ENCODE measurements at regions not wholly inside any gene's neighbourhood (a gene's known extent, or its start where the extent isn't known, plus 50 kb on each side); places are given as distances from the start of the nearest gene placed in this dataset.

DNA sequence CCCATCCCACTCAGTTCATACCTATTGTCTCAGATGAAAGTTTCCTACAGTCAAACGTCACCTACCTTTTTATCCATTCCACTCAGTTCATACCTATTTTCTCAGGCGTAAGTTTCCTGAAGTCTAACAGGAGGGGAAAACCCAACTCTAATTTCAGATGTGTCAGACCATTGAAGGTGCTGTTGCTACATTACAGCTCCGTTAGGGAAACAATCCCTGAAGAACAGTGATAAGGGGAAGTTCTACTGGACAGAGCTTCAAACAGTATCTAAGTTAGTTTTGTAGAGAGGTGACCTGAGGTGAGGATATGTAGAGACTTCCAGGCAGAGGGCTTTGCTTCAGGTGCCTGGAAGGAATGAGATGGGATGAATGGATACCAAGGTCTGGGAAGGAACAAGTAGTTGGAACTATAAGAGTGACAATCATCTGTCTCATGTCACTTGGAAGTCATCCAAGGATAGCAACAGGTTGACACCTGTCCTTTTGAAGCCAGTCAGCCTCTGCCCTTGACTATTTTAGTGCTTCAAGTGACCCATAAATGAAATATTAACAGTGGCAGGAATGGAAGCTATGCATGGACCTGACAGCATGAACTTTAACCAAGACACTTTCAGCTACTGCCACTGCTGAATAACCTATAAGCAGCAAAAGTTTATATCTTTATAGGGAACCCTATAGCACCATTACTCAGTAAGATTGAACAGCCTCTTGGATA lies 191.6 kb upstream of the MOCS1 start:
- TF ChIP-seq, protein P1, sequence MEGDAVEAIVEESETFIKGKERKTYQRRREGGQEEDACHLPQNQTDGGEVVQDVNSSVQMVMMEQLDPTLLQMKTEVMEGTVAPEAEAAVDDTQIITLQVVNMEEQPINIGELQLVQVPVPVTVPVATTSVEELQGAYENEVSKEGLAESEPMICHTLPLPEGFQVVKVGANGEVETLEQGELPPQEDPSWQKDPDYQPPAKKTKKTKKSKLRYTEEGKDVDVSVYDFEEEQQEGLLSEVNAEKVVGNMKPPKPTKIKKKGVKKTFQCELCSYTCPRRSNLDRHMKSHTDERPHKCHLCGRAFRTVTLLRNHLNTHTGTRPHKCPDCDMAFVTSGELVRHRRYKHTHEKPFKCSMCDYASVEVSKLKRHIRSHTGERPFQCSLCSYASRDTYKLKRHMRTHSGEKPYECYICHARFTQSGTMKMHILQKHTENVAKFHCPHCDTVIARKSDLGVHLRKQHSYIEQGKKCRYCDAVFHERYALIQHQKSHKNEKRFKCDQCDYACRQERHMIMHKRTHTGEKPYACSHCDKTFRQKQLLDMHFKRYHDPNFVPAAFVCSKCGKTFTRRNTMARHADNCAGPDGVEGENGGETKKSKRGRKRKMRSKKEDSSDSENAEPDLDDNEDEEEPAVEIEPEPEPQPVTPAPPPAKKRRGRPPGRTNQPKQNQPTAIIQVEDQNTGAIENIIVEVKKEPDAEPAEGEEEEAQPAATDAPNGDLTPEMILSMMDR (IDR thresholded peaks at IDR 0.05; ENCODE audit: low read depth, low read length): no peak
- TF ChIP-seq POLR2A (IDR thresholded peaks at IDR 0.05; ENCODE audit: extremely low read depth, insufficient read length): no peak
- TF ChIP-seq, protein P2, sequence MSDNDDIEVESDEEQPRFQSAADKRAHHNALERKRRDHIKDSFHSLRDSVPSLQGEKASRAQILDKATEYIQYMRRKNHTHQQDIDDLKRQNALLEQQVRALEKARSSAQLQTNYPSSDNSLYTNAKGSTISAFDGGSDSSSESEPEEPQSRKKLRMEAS (IDR thresholded peaks at IDR 0.05; ENCODE audit: low read depth, low read length): no peak

Data from NB4 (cell line).